IPS DF 19.7 (cell line): ENCODE measurements at regions not wholly inside any gene's neighbourhood (a gene's known extent, or its start where the extent isn't known, plus 50 kb on each side); places are given as distances from the start of the nearest gene placed in this dataset.
"Not testable (repeated sequence)": the region's sequence is repeated elsewhere in the genome, so short reads cannot be mapped to it uniquely, and the experiment has no call there.

Experiments used
- DNase-seq: peaks from one replicate; pipeline ENCODE4 v3.0.0-alpha.2; 2013; ENCODE audit warnings: low read depth, low spot score

- DNase-seq: no peak
Observed at GRCh38 chr17:14437176-14437575, 136.3 kb downstream of the HS3ST3B1 start.

- DNase-seq: no peak
Observed at GRCh38 chr17:14436266-14436665, 135.4 kb downstream of the HS3ST3B1 start.

GRCh38 chr17:14434506-14434905 lies 133.6 kb downstream of the HS3ST3B1 start:
- no peak for DNase-seq

GRCh38 chr17:14432079-14432478 lies 131.2 kb downstream of the HS3ST3B1 start:
- DNase-seq: no peak

- DNase-seq: no peak
Observed at GRCh38 chr17:14429084-14429483, 128.2 kb downstream of the HS3ST3B1 start.

GRCh38 chr17:14428648-14429029 lies 127.8 kb downstream of the HS3ST3B1 start:
- DNase-seq: no peak

- no peak for DNase-seq
Observed at GRCh38 chr17:14427900-14428647, 127.2 kb downstream of the HS3ST3B1 start.

- DNase-seq: not testable (repeated sequence)
Observed at GRCh38 chr17:14423156-14423555, 122.3 kb downstream of the HS3ST3B1 start.

- no peak for DNase-seq
Observed at GRCh38 chr17:14417336-14417735, 116.5 kb downstream of the HS3ST3B1 start.

- DNase-seq: no peak
Observed at GRCh38 chr17:14409292-14409691, 108.4 kb downstream of the HS3ST3B1 start.

- DNase-seq: no peak
Observed at GRCh38 chr17:14407541-14407940, 106.7 kb downstream of the HS3ST3B1 start.

GRCh38 chr17:14405189-14405588 lies 104.3 kb downstream of the HS3ST3B1 start:
- DNase-seq: no peak
